Caco-2 (cell line): ENCODE measurements at regions not wholly inside any gene's neighbourhood (a gene's known extent, or its start where the extent isn't known, plus 50 kb on each side); places are given as distances from the start of the nearest gene placed in this dataset.

Source experiments
- BruUV-seq: library from RNA; stranded (reverse); fragments of 400-500 nt; replicated peaks from 2 replicates; lab custom pipeline; 2021; lab: Mats Ljungman, UMichigan
- CTCF ChIA-PET: fragments of 300-600 bp; sonication (Branson Sonifier 250); formaldehyde crosslinking; loops from one replicate; lab custom pipeline; 2022; ENCODE audit warnings: antibody characterized with exemption; lab: Charles Lee
- POLR2A ChIA-PET: fragments of 300-600 bp; sonication (Branson Sonifier 250); formaldehyde crosslinking; loops from one replicate; lab custom pipeline; 2022; ENCODE audit warnings: antibody characterized with exemption; lab: Charles Lee
- DNase-seq, 2 experiments: peaks; one replicate each; pipeline versions ENCODE4 v3.0.0 to v3.0.0-alpha.2; 2020 to 2022
- H3K27me3 ChIP-seq: replicated peaks from 2 replicates; pipeline ENCODE4 v1.6.0; 2011; ENCODE audit warnings: low read length; ENCODE audit not compliant: control insufficient read depth, insufficient read depth
- H3K36me3 ChIP-seq: 2 replicates; pipeline ENCODE4 v1.5.1; 2011; ENCODE audit warnings: low read length; ENCODE audit not compliant: control insufficient read depth, insufficient read depth
- H3K4me1 ChIP-seq: fragments of 250-450 bp; sonication (Bioruptor Pico); 2 replicates; pipeline ENCODE4 v1.5.1; 2020; ENCODE audit warnings: mild to moderate bottlenecking
- H3K4me3 ChIP-seq: 2 replicates; pipeline ENCODE4 v1.5.1; 2011; ENCODE audit warnings: low read depth, mild to moderate bottlenecking, control low read depth, low read length
- H3K9me3 ChIP-seq: fragments of 250-450 bp; sonication (Bioruptor Pico); 2 replicates; pipeline ENCODE4 v1.5.1; 2020; ENCODE audit warnings: mild to moderate bottlenecking, moderate library complexity
- H3K27ac Mint-ChIP-seq: one replicate; pipeline ENCODE4 v1.8.0; 2022; ENCODE audit warnings: mixed read lengths; ENCODE audit not compliant: unreplicated experiment
- H3K27me3 Mint-ChIP-seq: one replicate; pipeline ENCODE4 v1.8.0; 2022; ENCODE audit warnings: mixed read lengths; ENCODE audit not compliant: insufficient read depth, unreplicated experiment
- H3K36me3 Mint-ChIP-seq: one replicate; pipeline ENCODE4 v1.8.0; 2022; ENCODE audit warnings: mild to moderate bottlenecking, mixed read lengths; ENCODE audit not compliant: insufficient read depth, unreplicated experiment
- H3K4me1 Mint-ChIP-seq: one replicate; pipeline ENCODE4 v1.8.0; 2022; ENCODE audit warnings: low read depth, mixed read lengths; ENCODE audit not compliant: unreplicated experiment
- H3K4me3 Mint-ChIP-seq: one replicate; pipeline ENCODE4 v1.8.0; 2022; ENCODE audit warnings: mild to moderate bottlenecking, moderate library complexity, mixed read lengths; ENCODE audit not compliant: unreplicated experiment
- H3K9me3 Mint-ChIP-seq: one replicate; pipeline ENCODE4 v1.8.0; 2022; ENCODE audit warnings: mixed read lengths; ENCODE audit not compliant: unreplicated experiment
- CTCF ChIP-seq, 2 experiments: fragments of 200-600 bp in 1 of 2; IDR thresholded peaks; 1 replicate in 1 of 2; 2 replicates in 1 of 2; pipeline versions ENCODE4 v1.5.1 to v1.8.0; 2011 to 2022; ENCODE audit warnings: antibody characterized with exemption in 1 of 2, control low read depth in 1 of 2, inconsistent platforms in 1 of 2, low read depth in 1 of 2, low read length in 1 of 2, mild to moderate bottlenecking in 1 of 2, moderate library complexity in 1 of 2; ENCODE audit not compliant: insufficient read depth in 1 of 2, severe bottlenecking in 1 of 2, unreplicated experiment in 1 of 2
- intact Hi-C: fragments of 100-400 bp; cut with micrococcal nuclease; formaldehyde crosslinking; loops from one replicate; pipeline ENCODE4 v1.10.0; 2022; ENCODE audit not compliant: unreplicated experiment

- H3K9me3 ChIP-seq = no peaks in the 10 kb centered on the region
- Mint-ChIP-seq H3K36me3 (no peaks in the 10 kb centered on the region), H3K4me1 (no peaks in the 10 kb centered on the region), H3K4me3 (no peak overlapping the region), H3K27ac (no peak overlapping the region), H3K9me3 (no peaks in the 10 kb centered on the region), H3K27me3 (peaks cover 4% of the 10 kb centered on the region)
- H3K27me3 ChIP-seq = no peaks in the 10 kb centered on the region
- H3K4me1 ChIP-seq = no peaks in the 10 kb centered on the region
- DNase-seq = no peak
- POLR2A ChIA-PET = no interaction called here
- CTCF ChIA-PET = no interaction called here
- H3K4me3 ChIP-seq = no peak overlapping the region
- no peak for TF ChIP-seq CTCF (IDR thresholded peaks at IDR 0.05; ENCODE audit: insufficient read depth in 1 of 2, low read depth in 1 of 2, low read length in 1 of 2, severe bottlenecking in 1 of 2, unreplicated experiment in 1 of 2)
- BruUV-seq = no TSS peak
- H3K36me3 ChIP-seq = no peaks in the 10 kb centered on the region
- intact Hi-C loops = no loop called here
These were observed 259.6 kb downstream of the TSHZ3 start for GRCh38 chr19:31089681-31090080.

GRCh38 chr19:31085125-31085524, 264.1 kb downstream of the TSHZ3 start:
- H3K36me3 Mint-ChIP-seq = no peaks in the 10 kb centered on the region
- H3K27me3 Mint-ChIP-seq = peaks cover 4% of the 10 kb centered on the region
- Histone ChIP-seq H3K4me1 (no peaks in the 10 kb centered on the region), H3K27me3 (no peaks in the 10 kb centered on the region), H3K9me3 (no peaks in the 10 kb centered on the region), H3K4me3 (no peak overlapping the region), H3K36me3 (no peaks in the 10 kb centered on the region)
- CTCF ChIA-PET = no interaction called here
- intact Hi-C loops = no loop called here
- no peak for TF ChIP-seq CTCF (IDR thresholded peaks at IDR 0.05; ENCODE audit: insufficient read depth in 1 of 2, low read depth in 1 of 2, low read length in 1 of 2, severe bottlenecking in 1 of 2, unreplicated experiment in 1 of 2)
- H3K27ac Mint-ChIP-seq = no peak overlapping the region
- DNase-seq = no peak
- H3K4me1 Mint-ChIP-seq = no peaks in the 10 kb centered on the region
- no TSS peak for BruUV-seq
- H3K9me3 Mint-ChIP-seq = no peaks in the 10 kb centered on the region
- no peak overlapping the region for H3K4me3 Mint-ChIP-seq
- POLR2A ChIA-PET = no interaction called here

DNA sequence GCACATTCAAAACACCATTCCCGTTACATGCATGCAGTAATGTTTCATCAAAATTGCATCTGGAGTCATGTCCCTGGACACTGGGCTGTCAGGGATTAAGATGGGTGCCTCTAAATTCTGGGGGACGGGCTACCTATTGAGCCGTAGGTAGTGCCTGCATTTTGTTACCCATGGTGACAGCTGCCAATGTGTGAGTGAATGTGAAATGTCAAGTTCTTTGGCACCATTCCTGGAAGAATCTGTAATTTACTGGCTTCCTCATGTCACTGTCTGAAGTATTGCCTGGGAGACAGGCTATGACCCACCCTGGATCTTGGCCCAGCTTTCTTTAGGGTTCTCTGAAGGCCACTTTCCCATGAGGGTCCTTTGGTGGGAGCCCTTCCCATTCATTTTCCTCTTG, 266.1 kb downstream of the TSHZ3 start:
- no peak for DNase-seq
- no TSS peak for BruUV-seq
- H3K9me3 ChIP-seq = no peaks in the 10 kb centered on the region
- no peaks in the 10 kb centered on the region for H3K4me1 ChIP-seq
- H3K27ac Mint-ChIP-seq = no peak overlapping the region
- POLR2A ChIA-PET = no interaction called here
- intact Hi-C loops = no loop called here
- CTCF ChIA-PET = no interaction called here
- no peaks in the 10 kb centered on the region for H3K36me3 ChIP-seq
- no peaks in the 10 kb centered on the region for H3K27me3 ChIP-seq
- H3K27me3 Mint-ChIP-seq = peaks cover 4% of the 10 kb centered on the region
- H3K4me3 ChIP-seq = no peak overlapping the region
- no peak overlapping the region for H3K4me3 Mint-ChIP-seq
- H3K9me3 Mint-ChIP-seq = no peaks in the 10 kb centered on the region
- H3K36me3 Mint-ChIP-seq = no peaks in the 10 kb centered on the region
- no peak for TF ChIP-seq CTCF (IDR thresholded peaks at IDR 0.05; ENCODE audit: insufficient read depth in 1 of 2, low read depth in 1 of 2, low read length in 1 of 2, severe bottlenecking in 1 of 2, unreplicated experiment in 1 of 2)
- no peaks in the 10 kb centered on the region for H3K4me1 Mint-ChIP-seq
